Stomach (tissue), 8 donors: ENCODE measurements at regions not wholly inside any gene's neighbourhood (a gene's known extent, or its start where the extent isn't known, plus 50 kb on each side); places are given as distances from the start of the nearest gene placed in this dataset.
A peak's percentile ranks its signal among the peaks of the same experiment; 100 is the strongest.

Experiments used
- DNase-seq, 2 donors: peaks; one replicate each; pipeline versions ENCODE4 v3.0.0 to v3.0.0-alpha.2; 2013 to 2019
- H3K27ac ChIP-seq, 5 donors: fragments of 200-600 bp in 4 of 5; sonication (generic) in 4 of 5; one replicate each; pipeline ENCODE4 v1.5.1; 2013 to 2019; ENCODE audit warnings: mild to moderate bottlenecking in 1 of 5, moderate library complexity in 1 of 5
- H3K27me3 ChIP-seq, 3 donors: fragments of 200-600 bp; sonication (generic); one replicate each; pipeline ENCODE4 v1.5.1; 2017 to 2019; ENCODE audit warnings: mixed run types in 1 of 3
- H3K36me3 ChIP-seq, 4 donors: fragments of 200-600 bp; sonication (generic); 1 replicate in 3 of 4; 2 replicates in 1 of 4; pipeline ENCODE4 v1.5.1; 2016 to 2019
- H3K4me1 ChIP-seq, 4 donors: fragments of 200-600 bp; sonication (generic); one replicate each; pipeline ENCODE4 v1.5.1; 2016 to 2019
- H3K4me3 ChIP-seq, 4 donors: fragments of 200-600 bp; sonication (generic) in 3 of 4; one replicate each; pipeline ENCODE4 v1.5.1; 2016 to 2019; ENCODE audit warnings: mild to moderate bottlenecking in 1 of 4
- H3K9me3 ChIP-seq, 4 donors: fragments of 200-600 bp; sonication (generic); one replicate each; pipeline ENCODE4 v1.5.1; 2016 to 2019
- CTCF ChIP-seq, 7 experiments: fragments of 450-650 bp in 4 of 7; fragments of 200-600 bp in 3 of 7; sonication (generic) in 3 of 7; IDR thresholded peaks; one replicate each; pipeline ENCODE4 v1.5.1; 2016 to 2019; ENCODE audit warnings: antibody characterized with exemption in 7 of 7, control low read depth in 2 of 7, mild to moderate bottlenecking in 1 of 7
- EP300 ChIP-seq: sonication (generic); formaldehyde crosslinking; IDR thresholded peaks from one replicate; pipeline ENCODE4 v1.6.1; 2017; ENCODE audit warnings: antibody characterized with exemption
- POLR2A ChIP-seq, 4 donors: fragments of 450-650 bp; IDR thresholded peaks; one replicate each; pipeline ENCODE4 v1.6.1; 2016; ENCODE audit warnings: antibody characterized with exemption in 4 of 4, control low read depth in 2 of 4, mild to moderate bottlenecking in 1 of 4, moderate library complexity in 1 of 4
- POLR2AphosphoS5 ChIP-seq, 3 donors: sonication (generic); formaldehyde crosslinking; IDR thresholded peaks; one replicate each; pipeline ENCODE4 v1.6.1; 2016; ENCODE audit warnings: antibody characterized with exemption in 3 of 3
- WGBS, 5 donors: extraction: QIAGEN DNeasy Blood & Tissue Kit in 3 of 5; methylation state at CpG; one replicate each; pipeline versions ENCODE4 v1.1.5 to v1.1.7; 2013 to 2018; 5-methylcytosine and 5-hydroxymethylcytosine counted together
- intact Hi-C: fragments of 100-400 bp; cut with DNase I; formaldehyde crosslinking; loops from one replicate; pipeline ENCODE4 v1.15.1; 2023; ENCODE audit warnings: low total_unique reads
- donor health status: healthy with polysubstance abuse.
- donor health status: Bipolar disorder and iron deficiency.
- donor health status: healthy.

GRCh38 chr2:118774458-118775133 is 72.9 kb downstream of the EN1 start:
- DNase-seq = peak; percentile 32 to 79
- peak overlapping the region; percentile 32 to 48 (median 36) for H3K4me3 ChIP-seq
- H3K4me1 ChIP-seq = peaks cover 0 to 17% (median 11%) of the 10 kb centered on the region in 4 donors
- H3K9me3 ChIP-seq = no peaks in the 10 kb centered on the region
- no peak overlapping the region for H3K27ac ChIP-seq
- H3K27me3 ChIP-seq = peaks cover 2 to 76% (median 35%) of the 10 kb centered on the region in 3 donors
- no peak for TF ChIP-seq EP300
- no peak for TF ChIP-seq CTCF (IDR thresholded peaks at IDR 0.05)
- TF ChIP-seq POLR2AphosphoS5 (IDR thresholded peaks at IDR 0.05) = no peak
- TF ChIP-seq POLR2A (IDR thresholded peaks at IDR 0.05) = no peak
- 1 to 3% (median 1%) methylated on average over 38 to 45 of the region's 45 CpGs for WGBS, 5 donors
- intact Hi-C loops = no loop called here
- no peaks in the 10 kb centered on the region for H3K36me3 ChIP-seq

GRCh38 chr2:118773826-118774225 is 73.6 kb downstream of the EN1 start:
- peaks cover 0 to 17% (median 11%) of the 10 kb centered on the region in 4 donors for H3K4me1 ChIP-seq
- WGBS, 5 donors = 39 to 46% (median 44%) methylated on average over 7 of the region's 7 CpGs

GRCh38 chr2:118772487-118773200 is 74.8 kb downstream of the EN1 start:
- DNase-seq = no peak
- intact Hi-C loops = no loop called here
- H3K4me1 ChIP-seq = peaks cover 0 to 17% (median 11%) of the 10 kb centered on the region in 4 donors

More at GRCh38 chr2:118773826-118774225, 73.6 kb downstream of the EN1 start:
- H3K27me3 ChIP-seq = peaks cover 2 to 80% (median 35%) of the 10 kb centered on the region in 3 donors
- no peak for DNase-seq
- no peak overlapping the region for H3K27ac ChIP-seq
- no peaks in the 10 kb centered on the region for H3K36me3 ChIP-seq
- no peak overlapping the region for H3K4me3 ChIP-seq
- H3K9me3 ChIP-seq = no peaks in the 10 kb centered on the region
- intact Hi-C loops = no loop called here
- TF ChIP-seq CTCF (IDR thresholded peaks at IDR 0.05) = no peak
- TF ChIP-seq POLR2A (IDR thresholded peaks at IDR 0.05) = no peak
- TF ChIP-seq EP300 = no peak
- TF ChIP-seq POLR2AphosphoS5 (IDR thresholded peaks at IDR 0.05) = no peak

More at GRCh38 chr2:118772487-118773200, 74.8 kb downstream of the EN1 start:
- TF ChIP-seq POLR2AphosphoS5 (IDR thresholded peaks at IDR 0.05) (no peak), EP300 (no peak), CTCF (IDR thresholded peaks at IDR 0.05) (no peak), POLR2A (IDR thresholded peaks at IDR 0.05) (no peak)
- WGBS, 5 donors = 79 to 87% (median 82%) methylated on average over 21 to 22 of the region's 22 CpGs
- H3K27ac ChIP-seq = no peak overlapping the region
- H3K27me3 ChIP-seq = peaks cover 2 to 84% (median 35%) of the 10 kb centered on the region in 3 donors
- H3K4me3 ChIP-seq = no peak overlapping the region
- no peaks in the 10 kb centered on the region for H3K9me3 ChIP-seq
- H3K36me3 ChIP-seq = no peaks in the 10 kb centered on the region
